ENCODE measurements at regions not wholly inside any gene's neighbourhood (a gene's known extent, or its start where the extent isn't known, plus 50 kb on each side); places are given as distances from the start of the nearest gene placed in this dataset.

DNA sequence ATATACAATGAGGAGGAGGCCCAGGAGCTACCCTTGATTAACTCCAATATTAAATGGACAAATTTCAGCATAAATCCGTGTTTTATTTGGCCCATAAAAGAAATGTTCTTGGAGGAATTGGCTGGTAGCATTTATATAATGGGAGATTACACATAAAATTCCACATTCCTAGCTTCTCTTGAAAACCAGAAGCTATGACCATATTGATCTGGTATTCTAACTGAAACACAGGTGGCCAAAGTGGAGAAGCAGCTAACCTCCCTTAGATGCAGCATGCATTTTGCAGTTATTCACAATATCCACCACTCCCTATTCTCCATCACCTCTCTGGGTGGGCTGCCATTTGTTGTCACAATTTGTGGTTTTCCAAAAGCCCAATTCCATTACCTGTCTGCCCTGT, 148.8 kb upstream of the CACNA2D1 start:
- TF ChIP-seq, protein P1, sequence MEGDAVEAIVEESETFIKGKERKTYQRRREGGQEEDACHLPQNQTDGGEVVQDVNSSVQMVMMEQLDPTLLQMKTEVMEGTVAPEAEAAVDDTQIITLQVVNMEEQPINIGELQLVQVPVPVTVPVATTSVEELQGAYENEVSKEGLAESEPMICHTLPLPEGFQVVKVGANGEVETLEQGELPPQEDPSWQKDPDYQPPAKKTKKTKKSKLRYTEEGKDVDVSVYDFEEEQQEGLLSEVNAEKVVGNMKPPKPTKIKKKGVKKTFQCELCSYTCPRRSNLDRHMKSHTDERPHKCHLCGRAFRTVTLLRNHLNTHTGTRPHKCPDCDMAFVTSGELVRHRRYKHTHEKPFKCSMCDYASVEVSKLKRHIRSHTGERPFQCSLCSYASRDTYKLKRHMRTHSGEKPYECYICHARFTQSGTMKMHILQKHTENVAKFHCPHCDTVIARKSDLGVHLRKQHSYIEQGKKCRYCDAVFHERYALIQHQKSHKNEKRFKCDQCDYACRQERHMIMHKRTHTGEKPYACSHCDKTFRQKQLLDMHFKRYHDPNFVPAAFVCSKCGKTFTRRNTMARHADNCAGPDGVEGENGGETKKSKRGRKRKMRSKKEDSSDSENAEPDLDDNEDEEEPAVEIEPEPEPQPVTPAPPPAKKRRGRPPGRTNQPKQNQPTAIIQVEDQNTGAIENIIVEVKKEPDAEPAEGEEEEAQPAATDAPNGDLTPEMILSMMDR (IDR thresholded peaks at IDR 0.05) = no peak
- no peak for TF ChIP-seq GRHL2 (CRISPR knock-in tag; IDR thresholded peaks at IDR 0.05; ENCODE audit: insufficient replicate concordance, severe bottlenecking)
- TF ChIP-seq ETV6 (CRISPR knock-in tag; IDR thresholded peaks at IDR 0.05) = no peak
- TF ChIP-seq FOXK1 (CRISPR knock-in tag; IDR thresholded peaks at IDR 0.05) = no peak
- TF ChIP-seq MAX (CRISPR knock-in tag; IDR thresholded peaks at IDR 0.05) = no peak
- TF ChIP-seq, protein P2, sequence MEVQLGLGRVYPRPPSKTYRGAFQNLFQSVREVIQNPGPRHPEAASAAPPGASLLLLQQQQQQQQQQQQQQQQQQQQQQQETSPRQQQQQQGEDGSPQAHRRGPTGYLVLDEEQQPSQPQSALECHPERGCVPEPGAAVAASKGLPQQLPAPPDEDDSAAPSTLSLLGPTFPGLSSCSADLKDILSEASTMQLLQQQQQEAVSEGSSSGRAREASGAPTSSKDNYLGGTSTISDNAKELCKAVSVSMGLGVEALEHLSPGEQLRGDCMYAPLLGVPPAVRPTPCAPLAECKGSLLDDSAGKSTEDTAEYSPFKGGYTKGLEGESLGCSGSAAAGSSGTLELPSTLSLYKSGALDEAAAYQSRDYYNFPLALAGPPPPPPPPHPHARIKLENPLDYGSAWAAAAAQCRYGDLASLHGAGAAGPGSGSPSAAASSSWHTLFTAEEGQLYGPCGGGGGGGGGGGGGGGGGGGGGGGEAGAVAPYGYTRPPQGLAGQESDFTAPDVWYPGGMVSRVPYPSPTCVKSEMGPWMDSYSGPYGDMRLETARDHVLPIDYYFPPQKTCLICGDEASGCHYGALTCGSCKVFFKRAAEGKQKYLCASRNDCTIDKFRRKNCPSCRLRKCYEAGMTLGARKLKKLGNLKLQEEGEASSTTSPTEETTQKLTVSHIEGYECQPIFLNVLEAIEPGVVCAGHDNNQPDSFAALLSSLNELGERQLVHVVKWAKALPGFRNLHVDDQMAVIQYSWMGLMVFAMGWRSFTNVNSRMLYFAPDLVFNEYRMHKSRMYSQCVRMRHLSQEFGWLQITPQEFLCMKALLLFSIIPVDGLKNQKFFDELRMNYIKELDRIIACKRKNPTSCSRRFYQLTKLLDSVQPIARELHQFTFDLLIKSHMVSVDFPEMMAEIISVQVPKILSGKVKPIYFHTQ (CRISPR knock-in tag; IDR thresholded peaks at IDR 0.05) = no peak
- TF ChIP-seq ZNF396 (CRISPR knock-in tag; IDR thresholded peaks at IDR 0.05; ENCODE audit: borderline replicate concordance) = no peak
- no peak for TF ChIP-seq ZNF281 (CRISPR knock-in tag; IDR thresholded peaks at IDR 0.05)
- no peak for TF ChIP-seq ERG (CRISPR knock-in tag; IDR thresholded peaks at IDR 0.05)
- TF ChIP-seq MXD4 (CRISPR knock-in tag; IDR thresholded peaks at IDR 0.05; ENCODE audit: borderline replicate concordance) = no peak
- TF ChIP-seq MLX (CRISPR knock-in tag; IDR thresholded peaks at IDR 0.05) = no peak
- TF ChIP-seq ZMAT4 (CRISPR knock-in tag; IDR thresholded peaks at IDR 0.05) = no peak
- no peak for TF ChIP-seq ARID4B (CRISPR knock-in tag; IDR thresholded peaks at IDR 0.05; ENCODE audit: borderline replicate concordance)
- TF ChIP-seq E2F4 (CRISPR knock-in tag; IDR thresholded peaks at IDR 0.05; ENCODE audit: borderline replicate concordance, low read depth) = no peak
- no peak for TF ChIP-seq JAZF1 (CRISPR knock-in tag; IDR thresholded peaks at IDR 0.05)
- peaks cover 24% of the 10 kb centered on the region for H3K4me1 Mint-ChIP-seq
- ChIA-PET POLR2A (no interaction called here), CTCF (no interaction called here)
- H3K27me3 Mint-ChIP-seq (ENCODE audit: low read depth) = no peaks in the 10 kb centered on the region
- H3K9me3 Mint-ChIP-seq = peaks cover 5% of the 10 kb centered on the region
- no peak for ATAC-seq
- no peak for DNase-seq (ENCODE audit: low spot score)
- no peaks in the 10 kb centered on the region for H3K36me3 Mint-ChIP-seq
- no peak overlapping the region for H3K27ac Mint-ChIP-seq
- no peak overlapping the region for H3K4me3 Mint-ChIP-seq
